Spleen (tissue), 11 donors: ENCODE measurements at regions not wholly inside any gene's neighbourhood (a gene's known extent, or its start where the extent isn't known, plus 50 kb on each side); places are given as distances from the start of the nearest gene placed in this dataset.

Experiments
- DNase-seq: peaks from one replicate; pipeline ENCODE4 v3.0.0-alpha.2; 2020
- H3K27ac ChIP-seq, 8 donors: fragments of 200-600 bp; sonication (generic) in 7 of 8; 1 replicate in 4 of 8; 2 replicates in 4 of 8; pipeline versions ENCODE4 v1.5.0 to v1.8.0; 2016 to 2021; ENCODE audit warnings: inconsistent platforms in 4 of 8, mild to moderate bottlenecking in 4 of 8, moderate library complexity in 1 of 8
- H3K27me3 ChIP-seq, 7 donors: fragments of 200-600 bp; sonication (generic) in 6 of 7; replicated peaks in 1 of 7; 1 replicate in 4 of 7; 2 replicates in 3 of 7; pipeline versions ENCODE4 v1.5.0 to v1.8.0; 2016 to 2021; ENCODE audit warnings: inconsistent platforms in 3 of 7, mild to moderate bottlenecking in 1 of 7
- H3K36me3 ChIP-seq, 6 donors: fragments of 200-600 bp; sonication (generic) in 5 of 6; 1 replicate in 4 of 6; 2 replicates in 2 of 6; pipeline versions ENCODE4 v1.5.0 to v1.8.0; 2016 to 2021; ENCODE audit warnings: inconsistent platforms in 2 of 6
- H3K4me1 ChIP-seq, 6 donors: fragments of 200-600 bp; sonication (generic) in 5 of 6; 1 replicate in 3 of 6; 2 replicates in 3 of 6; pipeline versions ENCODE4 v1.5.0 to v1.8.0; 2016 to 2021; ENCODE audit warnings: inconsistent platforms in 3 of 6
- H3K4me3 ChIP-seq, 8 donors: fragments of 200-600 bp; sonication (generic) in 7 of 8; 1 replicate in 4 of 8; 2 replicates in 4 of 8; pipeline versions ENCODE4 v1.5.0 to v1.8.0; 2016 to 2021; ENCODE audit warnings: inconsistent platforms in 4 of 8, mild to moderate bottlenecking in 4 of 8, moderate library complexity in 2 of 8
- H3K9me3 ChIP-seq, 8 donors: fragments of 200-600 bp; sonication (generic) in 7 of 8; 1 replicate in 4 of 8; 2 replicates in 4 of 8; pipeline versions ENCODE4 v1.5.0 to v1.8.0; 2016 to 2021; ENCODE audit warnings: inconsistent platforms in 4 of 8
- CTCF ChIP-seq, 11 experiments: fragments of 200-600 bp in 7 of 11; fragments of 450-650 bp in 4 of 11; sonication (generic) in 4 of 11; IDR thresholded peaks in 8 of 11; conservative IDR thresholded peaks in 3 of 11; 1 replicate in 7 of 11; 2 replicates in 4 of 11; pipeline versions ENCODE4 v1.4.0 to v1.8.0; 2016 to 2021; ENCODE audit warnings: antibody characterized with exemption in 11 of 11, inconsistent platforms in 4 of 11, mild to moderate bottlenecking in 1 of 11
- POLR2A ChIP-seq, 3 donors: fragments of 450-650 bp; IDR thresholded peaks; one replicate each; pipeline ENCODE4 v1.5.1; 2017; ENCODE audit warnings: antibody characterized with exemption in 3 of 3, mild to moderate bottlenecking in 1 of 3
- POLR2AphosphoS5 ChIP-seq, 3 donors: sonication (generic); formaldehyde crosslinking; IDR thresholded peaks; one replicate each; pipeline ENCODE4 v1.5.1; 2017; ENCODE audit warnings: antibody characterized with exemption in 3 of 3
- WGBS, 5 donors: extraction: QIAGEN DNeasy Blood & Tissue Kit in 3 of 5; methylation state at CpG; one replicate each; pipeline versions ENCODE4 v1.1.5 to v1.1.7; 2013 to 2018; 5-methylcytosine and 5-hydroxymethylcytosine counted together
- intact Hi-C: fragments of 100-400 bp; cut with DNase I; formaldehyde crosslinking; loops from one replicate; pipeline ENCODE4 v1.15.0; 2023; ENCODE audit warnings: low total_unique reads
- donor health status: healthy with polysubstance abuse.
- donor health status: DM: no; HTN: no; CAD: no; lungs with moderate emphysema.
- donor health status: DM: no; HTN: no; CAD: no.
- donor health status: Bipolar disorder and iron deficiency.
- donor health status: healthy.
- donor health status: DM: no; HTN: no; CAD: no.
- donor health status: DM: yes; HTN: yes; CAD: no.

DNA sequence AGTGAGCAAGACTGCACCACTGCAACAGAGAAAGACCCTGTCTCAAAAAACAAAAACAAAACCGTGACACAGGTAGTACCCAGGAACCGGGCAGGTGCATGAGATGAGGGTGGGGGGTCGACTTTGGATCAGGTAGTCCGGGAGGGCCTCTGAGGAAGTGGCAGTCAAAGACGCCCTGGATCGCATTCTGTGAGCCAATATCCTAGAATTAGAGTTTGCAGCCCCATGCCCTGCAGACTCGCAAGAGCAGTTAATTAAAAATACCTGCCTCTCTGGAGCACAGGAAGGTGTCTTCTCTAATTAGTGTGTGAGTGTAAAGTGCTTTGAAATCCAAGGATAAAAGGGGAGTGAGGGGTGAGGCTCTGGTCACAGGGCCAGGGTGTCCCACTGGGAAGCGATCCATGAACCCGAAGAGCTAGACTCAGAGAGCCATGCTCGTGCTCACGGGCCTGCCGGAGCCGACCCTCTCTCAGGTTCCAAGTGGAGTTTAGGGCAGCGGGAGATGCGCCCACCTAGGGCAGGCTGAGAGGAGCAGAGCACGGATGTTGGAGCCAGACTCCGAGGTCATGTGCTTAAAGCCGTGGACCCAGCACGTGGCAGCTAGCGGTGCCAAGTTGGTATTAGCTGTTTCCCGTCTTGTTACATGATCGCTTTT lies 74.7 kb upstream of the PTPN1 start:
- peak overlapping the region in 1 of 8 donors; percentile 52 for H3K27ac ChIP-seq
- H3K4me1 ChIP-seq, result peaks cover 0 to 13% (median 1%) of the 10 kb centered on the region in 6 donors
- peaks cover 0 to 8% (median 0%) of the 10 kb centered on the region in 7 donors for H3K27me3 ChIP-seq
- TF ChIP-seq CTCF (IDR thresholded peaks at IDR 0.05 in 8 of 11, conservative IDR thresholded peaks at IDR 0.05 in 3 of 11) (no peak), POLR2AphosphoS5 (IDR thresholded peaks at IDR 0.05) (no peak), POLR2A (IDR thresholded peaks at IDR 0.05) (no peak)
- H3K9me3 ChIP-seq, result no peaks in the 10 kb centered on the region
- intact Hi-C loops, result no loop called here
- 82 to 91% (median 88%) methylated on average over 22 of the region's 22 CpGs for WGBS, 5 donors
- DNase-seq, result no peak
- H3K36me3 ChIP-seq, result no peaks in the 10 kb centered on the region
- H3K4me3 ChIP-seq, result no peak overlapping the region

DNA sequence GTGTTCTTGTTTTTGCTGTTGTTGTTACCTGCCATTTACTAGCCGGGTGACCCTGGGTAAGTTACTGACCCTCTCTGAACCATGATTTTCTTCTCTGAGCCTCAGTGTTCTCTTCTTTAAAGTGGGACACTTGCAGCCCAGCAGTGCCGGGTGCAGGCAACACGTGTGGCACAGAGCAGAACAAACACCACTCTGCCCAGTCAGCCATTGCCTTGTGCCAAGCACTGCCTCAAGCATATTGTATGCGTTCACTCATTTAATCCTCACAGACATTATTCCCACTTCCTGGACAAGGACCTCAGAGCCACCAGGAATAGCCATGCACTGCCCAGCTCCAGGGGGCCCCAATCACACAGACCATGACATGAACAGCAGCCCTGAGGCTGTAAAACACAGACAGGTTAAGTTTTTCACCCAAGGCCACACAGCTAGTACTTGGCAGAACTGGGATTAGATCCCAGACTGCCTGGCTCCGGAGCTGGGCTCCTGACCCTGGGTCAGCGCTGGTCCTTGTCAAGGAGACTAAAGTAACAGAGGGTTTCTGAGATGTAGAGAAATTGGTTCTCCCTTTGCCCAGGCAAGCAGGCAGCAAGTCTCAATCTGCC lies 74.0 kb upstream of the PTPN1 start:
- 79 to 91% (median 87%) methylated on average over 6 of the region's 6 CpGs for WGBS, 5 donors
- Histone ChIP-seq H3K9me3 (no peaks in the 10 kb centered on the region), H3K4me3 (no peak overlapping the region), H3K36me3 (no peaks in the 10 kb centered on the region), H3K27ac (no peak overlapping the region), H3K4me1 (peaks cover 0 to 13% (median 6%) of the 10 kb centered on the region in 6 donors), H3K27me3 (peaks cover 0 to 8% (median 0%) of the 10 kb centered on the region in 7 donors)
- DNase-seq, result no peak
- no peak for TF ChIP-seq POLR2AphosphoS5 (IDR thresholded peaks at IDR 0.05)
- TF ChIP-seq CTCF (IDR thresholded peaks at IDR 0.05 in 8 of 11, conservative IDR thresholded peaks at IDR 0.05 in 3 of 11), result no peak
- TF ChIP-seq POLR2A (IDR thresholded peaks at IDR 0.05), result no peak
- intact Hi-C loops, result no loop called here

GRCh38 chr20:50436696-50437095 lies 73.5 kb upstream of the PTPN1 start:
- Histone ChIP-seq H3K9me3 (no peaks in the 10 kb centered on the region), H3K4me1 (peaks cover 0 to 18% (median 9%) of the 10 kb centered on the region in 6 donors), H3K27me3 (peaks cover 0 to 3% (median 0%) of the 10 kb centered on the region in 7 donors), H3K36me3 (no peaks in the 10 kb centered on the region), H3K4me3 (no peak overlapping the region), H3K27ac (no peak overlapping the region)
- WGBS, 5 donors, result 70 to 87% (median 79%) methylated on average over 8 of the region's 8 CpGs
- TF ChIP-seq POLR2AphosphoS5 (IDR thresholded peaks at IDR 0.05) (no peak), POLR2A (IDR thresholded peaks at IDR 0.05) (no peak), CTCF (IDR thresholded peaks at IDR 0.05 in 8 of 11, conservative IDR thresholded peaks at IDR 0.05 in 3 of 11) (no peak)
- no peak for DNase-seq
- intact Hi-C loops, result no loop called here

DNA sequence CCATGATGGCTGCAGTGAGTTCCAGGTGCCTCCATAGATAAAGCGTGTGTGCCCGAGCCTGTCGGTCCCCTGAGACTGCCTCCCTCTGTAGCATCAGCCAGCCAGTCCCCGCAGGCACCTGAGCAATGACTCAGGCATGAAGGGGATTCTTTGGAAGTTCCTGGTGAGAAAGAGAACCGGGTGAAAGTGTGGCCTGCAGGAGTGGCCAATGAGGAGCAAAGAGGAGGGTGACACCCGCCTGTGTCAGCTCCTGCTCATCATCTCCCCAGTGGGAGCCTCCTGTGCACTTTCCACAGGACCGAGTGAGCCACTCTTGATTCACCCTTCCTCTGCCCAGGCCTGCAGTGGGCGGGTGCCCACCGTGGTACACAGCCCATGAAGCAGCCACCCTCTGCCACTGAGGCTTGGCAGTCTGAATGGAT lies 71.2 kb upstream of the PTPN1 start:
- DNase-seq, result no peak
- intact Hi-C loops, result no loop called here
- no peaks in the 10 kb centered on the region for H3K9me3 ChIP-seq
- H3K4me3 ChIP-seq, result no peak overlapping the region
- peaks cover 0 to 7% (median 0%) of the 10 kb centered on the region in 7 donors for H3K27me3 ChIP-seq
- TF ChIP-seq POLR2AphosphoS5 (IDR thresholded peaks at IDR 0.05) (no peak), POLR2A (IDR thresholded peaks at IDR 0.05) (no peak), CTCF (IDR thresholded peaks at IDR 0.05 in 8 of 11, conservative IDR thresholded peaks at IDR 0.05 in 3 of 11) (no peak)
- no peak overlapping the region for H3K27ac ChIP-seq
- H3K36me3 ChIP-seq, result no peaks in the 10 kb centered on the region
- WGBS, 5 donors, result 65 to 91% (median 82%) methylated on average over 9 of the region's 9 CpGs
- peaks cover 0 to 13% (median 10%) of the 10 kb centered on the region in 6 donors for H3K4me1 ChIP-seq
